Heart left ventricle (tissue), 13 donors: ENCODE measurements at regions not wholly inside any gene's neighbourhood (a gene's known extent, or its start where the extent isn't known, plus 50 kb on each side); places are given as distances from the start of the nearest gene placed in this dataset.

Experiments used
- CTCF ChIP-seq, 12 donors: fragments of 200-600 bp; sonication (generic) in 4 of 12; IDR thresholded peaks; one replicate each; pipeline versions ENCODE4 v1.5.0 to v1.8.0; 2018 to 2022; ENCODE audit warnings: antibody characterized with exemption in 12 of 12, mild to moderate bottlenecking in 5 of 12
- POLR2A ChIP-seq, 2 donors: fragments of 450-650 bp; IDR thresholded peaks; one replicate each; pipeline ENCODE4 v1.6.1; 2017; ENCODE audit warnings: antibody characterized with exemption in 2 of 2, mild to moderate bottlenecking in 2 of 2, moderate library complexity in 2 of 2
- donor health status: ischemic (EF 13 %, LVEDD 7.1; RV severe dilation, severe dysfunction).
- donor health status: DM: no; HTN: yes; CAD: no.
- donor health status: DM: no; HTN: no; CAD: no.
- donor health status: ischemic (EF 25% LVEDD 6.9; RV normal size, moderate dysfunction).
- donor health status: ischemic (EF 25% LVEDD 5.7; RV mildly dilated, moderate dysfunction).
- donor health status: ischemic (EF 35%, LVEDD 5.7; RV mildly dilated, moderate dysfunction).
- donor health status: nonischemic (EF 11% LVEDD 7.7; RV severe dilation, severe dysfunction).
- donor health status: DM: yes; HTN: yes; CAD: no.
- donor health status: PGD.
- donor health status: ischemic (EF 29% LVEDD 5.4; RV normal size, mild dysfunction).
- donor health status: nonischemic (EF 23%, LVEDD 6.1; RV moderate dilation, normal function).

- TF ChIP-seq POLR2A (IDR thresholded peaks at IDR 0.05): no peak
- TF ChIP-seq CTCF (IDR thresholded peaks at IDR 0.05): no peak
These were observed 425.0 kb upstream of the MEF2C start for GRCh38 chr5:89307972-89308371.
